OCI-LY1 (cell line): ENCODE measurements at regions not wholly inside any gene's neighbourhood (a gene's known extent, or its start where the extent isn't known, plus 50 kb on each side); places are given as distances from the start of the nearest gene placed in this dataset.

Source experiments
- EZH2 ChIP-seq: fragments of 200-600 bp; sonication (generic), shearing (Covaris generic); IDR thresholded peaks from 2 replicates; pipeline ENCODE4 v1.8.0; 2017; ENCODE audit warnings: borderline replicate concordance, mixed run types, mild to moderate bottlenecking, antibody characterized with exemption, low read length, moderate library complexity, mixed read lengths
- TF ChIP-seq, protein P1 (sequence below): fragments of 200-600 bp; sonication (generic), shearing (Covaris generic); IDR thresholded peaks from 2 replicates; pipeline ENCODE4 v1.5.1; 2017; ENCODE audit warnings: mild to moderate bottlenecking, antibody characterized with exemption, low read length, moderate library complexity, mixed read lengths

DNA sequence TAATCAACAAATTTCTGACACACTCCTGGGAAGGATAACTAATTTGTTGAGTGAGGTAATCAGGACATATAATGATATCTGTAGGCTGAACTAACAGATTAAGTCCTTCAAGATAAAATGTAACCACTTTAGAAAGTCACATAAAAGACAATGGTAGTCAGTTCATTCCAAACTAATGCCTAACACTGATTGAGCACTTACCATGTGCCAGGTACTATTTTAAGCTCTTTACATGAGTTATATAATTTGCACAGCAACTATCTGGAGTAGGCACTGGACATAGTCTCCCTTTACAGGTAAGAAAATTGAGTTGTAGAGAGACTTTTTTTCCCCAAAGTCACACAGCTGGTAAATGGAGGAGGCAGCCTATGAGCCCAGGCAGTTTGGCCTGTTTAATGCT, 211.2 kb upstream of the CFAP20DC start:
- TF ChIP-seq, protein P1, sequence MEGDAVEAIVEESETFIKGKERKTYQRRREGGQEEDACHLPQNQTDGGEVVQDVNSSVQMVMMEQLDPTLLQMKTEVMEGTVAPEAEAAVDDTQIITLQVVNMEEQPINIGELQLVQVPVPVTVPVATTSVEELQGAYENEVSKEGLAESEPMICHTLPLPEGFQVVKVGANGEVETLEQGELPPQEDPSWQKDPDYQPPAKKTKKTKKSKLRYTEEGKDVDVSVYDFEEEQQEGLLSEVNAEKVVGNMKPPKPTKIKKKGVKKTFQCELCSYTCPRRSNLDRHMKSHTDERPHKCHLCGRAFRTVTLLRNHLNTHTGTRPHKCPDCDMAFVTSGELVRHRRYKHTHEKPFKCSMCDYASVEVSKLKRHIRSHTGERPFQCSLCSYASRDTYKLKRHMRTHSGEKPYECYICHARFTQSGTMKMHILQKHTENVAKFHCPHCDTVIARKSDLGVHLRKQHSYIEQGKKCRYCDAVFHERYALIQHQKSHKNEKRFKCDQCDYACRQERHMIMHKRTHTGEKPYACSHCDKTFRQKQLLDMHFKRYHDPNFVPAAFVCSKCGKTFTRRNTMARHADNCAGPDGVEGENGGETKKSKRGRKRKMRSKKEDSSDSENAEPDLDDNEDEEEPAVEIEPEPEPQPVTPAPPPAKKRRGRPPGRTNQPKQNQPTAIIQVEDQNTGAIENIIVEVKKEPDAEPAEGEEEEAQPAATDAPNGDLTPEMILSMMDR: no peak
- no peak for TF ChIP-seq EZH2
